SK-N-SH (cell line): ENCODE measurements at regions not wholly inside any gene's neighbourhood (a gene's known extent, or its start where the extent isn't known, plus 50 kb on each side); places are given as distances from the start of the nearest gene placed in this dataset.

Experiments used
- CTCF ChIA-PET: fragments of 300-600, 350-600 bp; formaldehyde crosslinking; extraction: SDS; loops from one replicate; lab custom pipeline; 2021; lab: Yijun Ruan, JAX
- POLR2A ChIA-PET: fragments of 350-600 bp; sonication (Branson Sonifier 250); formaldehyde crosslinking; extraction: SDS; loops from one replicate; lab custom pipeline; 2020; ENCODE audit warnings: antibody characterized with exemption, inconsistent platforms; lab: Yijun Ruan, JAX
- DNase-seq: peaks from one replicate; pipeline ENCODE4 v3.0.0; 2012
- H2AFZ ChIP-seq: fragments of 200-600 bp; sonication (generic); 2 replicates; pipeline ENCODE4 v1.8.1; 2016; ENCODE audit warnings: antibody characterized with exemption, mild to moderate bottlenecking, low read depth
- H3F3A ChIP-seq: fragments of 200-600 bp; sonication (generic); replicated peaks from 2 replicates; pipeline ENCODE3; 2016; ENCODE audit warnings: antibody characterized with exemption, mild to moderate bottlenecking; ENCODE audit not compliant: insufficient read depth
- H3K27ac ChIP-seq, 2 experiments: fragments of 200-500 bp in 1 of 2; fragments of 200-600 bp in 1 of 2; sonication (Bioruptor generic) in 1 of 2; sonication (generic), shearing (Covaris generic) in 1 of 2; 2 replicates each; pipeline versions ENCODE4 v1.5.1 to v1.6.1; 2014 to 2016; ENCODE audit warnings: low read depth in 2 of 2, inconsistent platforms in 1 of 2, low read length in 1 of 2, mild to moderate bottlenecking in 1 of 2, mixed read lengths in 1 of 2
- H3K27me3 ChIP-seq: fragments of 200-600 bp; sonication (generic), shearing (Covaris generic); 2 replicates; pipeline ENCODE4 v1.6.1; 2016; ENCODE audit warnings: mixed run types; ENCODE audit not compliant: insufficient read depth
- H3K36me3 ChIP-seq, 2 experiments: fragments of 200-500 bp in 1 of 2; fragments of 200-600 bp in 1 of 2; sonication (Bioruptor generic) in 1 of 2; sonication (generic) in 1 of 2; replicated peaks in 1 of 2; 2 replicates each; pipeline versions ENCODE3 to v1.5.1; 2014 to 2016; ENCODE audit warnings: low read length in 1 of 2, mild to moderate bottlenecking in 1 of 2; ENCODE audit not compliant: insufficient read depth in 2 of 2, control insufficient read depth in 1 of 2
- H3K4me1 ChIP-seq, 2 experiments: fragments of 200-500 bp in 1 of 2; fragments of 200-600 bp in 1 of 2; sonication (Bioruptor generic) in 1 of 2; sonication (generic), shearing (Covaris generic) in 1 of 2; 2 replicates each; pipeline versions ENCODE4 v1.5.1 to v1.6.1; 2014 to 2016; ENCODE audit warnings: low read depth in 1 of 2, low read length in 1 of 2, mixed run types in 1 of 2; ENCODE audit not compliant: insufficient read depth in 2 of 2, control insufficient read depth in 1 of 2
- H3K4me2 ChIP-seq: fragments of 200-600 bp; sonication (generic), shearing (Covaris generic); 2 replicates; pipeline ENCODE4 v1.6.1; 2017; ENCODE audit warnings: mixed run types
- H3K4me3 ChIP-seq, 2 experiments: fragments of 200-500 bp in 1 of 2; fragments of 200-600 bp in 1 of 2; sonication (Bioruptor generic) in 1 of 2; sonication (generic), shearing (Covaris generic) in 1 of 2; 2 replicates each; pipeline versions ENCODE4 v1.5.1 to v1.8.1; 2014 to 2016; ENCODE audit warnings: low read depth in 2 of 2, inconsistent platforms in 1 of 2, low read length in 1 of 2, mild to moderate bottlenecking in 1 of 2, mixed read lengths in 1 of 2, moderate library complexity in 1 of 2
- H3K79me2 ChIP-seq: fragments of 200-600 bp; sonication (generic); 2 replicates; pipeline ENCODE4 v1.8.1; 2017; ENCODE audit warnings: mild to moderate bottlenecking; ENCODE audit not compliant: insufficient read depth
- H3K9ac ChIP-seq: fragments of 200-600 bp; sonication (generic); 2 replicates; pipeline ENCODE4 v1.6.1; 2017; ENCODE audit warnings: mixed run types
- H3K9me2 ChIP-seq: fragments of 200-600 bp; sonication (generic); 2 replicates; pipeline ENCODE4 v1.6.1; 2017; ENCODE audit warnings: mixed run types
- H3K9me3 ChIP-seq: fragments of 200-600 bp; sonication (generic); 2 replicates; pipeline ENCODE4 v1.6.1; 2017; ENCODE audit warnings: mixed run types, mild to moderate bottlenecking, moderate library complexity
- H4K20me1 ChIP-seq: fragments of 200-600 bp; sonication (generic); 2 replicates; pipeline ENCODE4 v1.6.1; 2017; ENCODE audit warnings: mild to moderate bottlenecking, mixed run types; ENCODE audit not compliant: insufficient read depth
- EZH2phosphoT487 ChIP-seq: fragments of 200-600 bp; sonication (generic); IDR thresholded peaks from 2 replicates; pipeline ENCODE4 v1.6.1; 2017; ENCODE audit warnings: low read depth, mixed run types, mild to moderate bottlenecking, antibody characterized with exemption, moderate library complexity, borderline replicate concordance
- FOXJ3 ChIP-seq: sonication (generic); formaldehyde crosslinking; IDR thresholded peaks from 2 replicates; pipeline ENCODE4 v1.5.1; 2020; ENCODE audit warnings: mild to moderate bottlenecking, missing genetic modification reagents
- FOXM1 ChIP-seq: IDR thresholded peaks from 2 replicates; pipeline ENCODE4 v1.4.0; 2012; ENCODE audit warnings: low read depth, mild to moderate bottlenecking
- GABPA ChIP-seq: IDR thresholded peaks from 2 replicates; pipeline ENCODE4 v1.4.0; 2012; ENCODE audit warnings: low read depth, mild to moderate bottlenecking
- GATA2 ChIP-seq: sonication (generic); formaldehyde crosslinking; IDR thresholded peaks from 2 replicates; pipeline ENCODE4 v1.5.0; 2020; ENCODE audit warnings: mild to moderate bottlenecking, missing genetic modification reagents
- MXI1 ChIP-seq: IDR thresholded peaks from 2 replicates; pipeline ENCODE4 v1.6.1; 2012; ENCODE audit warnings: mild to moderate bottlenecking, low read depth, low read length, improper control_type of control experiment
- NFIC ChIP-seq: IDR thresholded peaks from 2 replicates; pipeline ENCODE4 v1.4.0; 2012; ENCODE audit warnings: borderline replicate concordance
- WGBS: methylation state at CpG from one replicate; pipeline ENCODE4 v1.1.6; 2017; ENCODE audit warnings: low lambda C conversion rate; 5-methylcytosine and 5-hydroxymethylcytosine counted together
- TF ChIP-seq, protein P1 (sequence below): IDR thresholded peaks from 2 replicates; pipeline ENCODE4; 2012
- TF ChIP-seq, protein P2 (sequence below): fragments of 150-350 bp; IDR thresholded peaks from 2 replicates; pipeline ENCODE4 v1.6.1; 2016; ENCODE audit warnings: mild to moderate bottlenecking, low read depth, low read length

DNA sequence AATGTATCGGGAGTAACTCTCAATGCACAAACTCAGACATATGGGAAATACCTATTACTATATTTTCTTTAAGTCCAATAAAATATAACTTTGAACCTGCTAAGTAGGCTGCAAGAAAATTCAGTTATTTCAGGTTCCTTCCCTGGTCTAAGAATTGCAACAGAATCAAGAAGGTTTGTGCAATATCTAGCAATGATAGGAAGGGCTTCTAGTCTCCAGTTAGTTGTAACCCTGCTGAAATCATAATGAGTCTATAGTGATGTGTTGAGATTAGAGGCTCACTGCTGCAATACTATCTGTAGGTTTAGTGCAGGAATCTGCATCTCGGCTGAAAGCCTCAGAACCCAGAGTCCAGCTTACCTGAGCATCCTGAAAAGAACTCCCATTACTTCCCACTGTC lies 110.5 kb downstream of the PMP22 start:
- no peaks in the 10 kb centered on the region for H3K4me1 ChIP-seq
- CTCF ChIA-PET, result interaction anchor here (1.6 to 3.9 kb wide), 2 partner anchors 9 to 15 kb away, joined by 4 to 27 read pairs; no protein-coding TSS in a partner anchor
- no peak for TF ChIP-seq EZH2phosphoT487
- TF ChIP-seq, protein P1, sequence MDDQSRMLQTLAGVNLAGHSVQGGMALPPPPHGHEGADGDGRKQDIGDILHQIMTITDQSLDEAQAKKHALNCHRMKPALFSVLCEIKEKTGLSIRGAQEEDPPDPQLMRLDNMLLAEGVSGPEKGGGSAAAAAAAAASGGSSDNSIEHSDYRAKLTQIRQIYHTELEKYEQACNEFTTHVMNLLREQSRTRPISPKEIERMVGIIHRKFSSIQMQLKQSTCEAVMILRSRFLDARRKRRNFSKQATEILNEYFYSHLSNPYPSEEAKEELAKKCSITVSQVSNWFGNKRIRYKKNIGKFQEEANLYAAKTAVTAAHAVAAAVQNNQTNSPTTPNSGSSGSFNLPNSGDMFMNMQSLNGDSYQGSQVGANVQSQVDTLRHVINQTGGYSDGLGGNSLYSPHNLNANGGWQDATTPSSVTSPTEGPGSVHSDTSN, result no peak
- TF ChIP-seq GATA2 (CRISPR knock-in tag), result no peak
- TF ChIP-seq MXI1, result no peak
- no peak for TF ChIP-seq GABPA
- no peak for TF ChIP-seq FOXJ3 (CRISPR knock-in tag)
- POLR2A ChIA-PET, result no interaction called here
- H3K9me3 ChIP-seq, result no peaks in the 10 kb centered on the region
- H4K20me1 ChIP-seq, result no peaks in the 10 kb centered on the region
- no peaks in the 10 kb centered on the region for H3K36me3 ChIP-seq
- peaks cover 15% of the 10 kb centered on the region; the same call in 1 of the 2 replicates for H3K27me3 ChIP-seq
- no peak overlapping the region for H3K9ac ChIP-seq
- H2AFZ ChIP-seq, result no peak overlapping the region
- no peak overlapping the region for H3K4me2 ChIP-seq
- no peak for DNase-seq
- no peak overlapping the region for H3K4me3 ChIP-seq
- 14% methylated on average over 2 of the region's 2 CpGs for WGBS
- H3F3A ChIP-seq, result no peaks in the 10 kb centered on the region
- H3K9me2 ChIP-seq, result no peaks in the 10 kb centered on the region
- no peak overlapping the region for H3K27ac ChIP-seq
- no peaks in the 10 kb centered on the region for H3K79me2 ChIP-seq

DNA sequence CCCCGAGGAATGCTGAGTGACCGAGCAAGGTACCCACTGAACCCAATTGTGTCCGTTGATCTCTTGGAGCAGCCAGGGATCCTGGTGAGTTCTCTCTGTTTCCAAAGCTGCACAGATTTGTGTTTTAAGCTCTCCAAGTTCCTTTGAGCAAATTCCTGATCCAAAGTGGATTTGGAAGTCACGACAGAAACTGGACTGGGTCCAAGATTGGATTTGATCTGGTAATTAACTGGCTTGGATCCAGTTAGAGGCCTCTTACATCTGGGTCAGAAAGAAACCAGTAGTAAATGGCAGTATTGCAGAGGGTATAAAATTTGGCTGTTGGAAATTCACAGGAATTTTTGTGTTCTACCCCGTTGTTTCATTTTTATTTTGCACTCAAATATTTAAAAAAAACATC lies 119.5 kb downstream of the PMP22 start:
- no peaks in the 10 kb centered on the region for H3K9me3 ChIP-seq
- ChIA-PET POLR2A (no interaction called here), CTCF (interaction anchor here (2.7 kb wide), 1 partner anchor 12 kb away, joined by 8 read pairs; no protein-coding TSS in a partner anchor)
- H3K9ac ChIP-seq, result no peak overlapping the region
- H3K27me3 ChIP-seq, result no peaks in the 10 kb centered on the region
- no peak overlapping the region for H2AFZ ChIP-seq
- H3K4me3 ChIP-seq, result no peak overlapping the region
- no peaks in the 10 kb centered on the region for H3K36me3 ChIP-seq
- no peak overlapping the region for H3K27ac ChIP-seq
- no peak for DNase-seq
- no peak overlapping the region for H3K4me2 ChIP-seq
- H3K4me1 ChIP-seq, result no peaks in the 10 kb centered on the region
- H3K79me2 ChIP-seq, result no peaks in the 10 kb centered on the region
- H3K9me2 ChIP-seq, result no peaks in the 10 kb centered on the region
- no peak for TF ChIP-seq NFIC
- 23% methylated on average over 5 of the region's 5 CpGs for WGBS
- H3F3A ChIP-seq, result no peaks in the 10 kb centered on the region
- no peaks in the 10 kb centered on the region for H4K20me1 ChIP-seq

DNA sequence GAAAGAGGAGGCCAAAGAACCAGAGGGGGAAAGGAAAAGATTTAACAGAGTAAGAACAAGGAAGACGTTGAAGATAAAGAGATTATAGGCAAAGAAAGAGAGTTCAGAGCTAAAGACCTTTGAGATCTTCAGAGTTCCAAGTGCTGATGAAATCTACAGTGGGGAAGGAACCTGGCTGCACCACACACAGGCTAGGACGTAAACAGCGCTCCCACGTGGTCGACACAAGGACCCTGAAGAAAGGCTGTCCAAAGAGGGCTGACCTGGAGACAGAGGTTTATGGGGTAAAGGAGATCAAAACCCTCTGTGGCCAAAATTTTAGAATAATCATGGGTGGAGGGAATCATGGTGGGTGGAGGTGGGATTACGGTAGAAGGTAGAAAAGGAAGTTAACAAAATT lies 121.6 kb downstream of the PMP22 start:
- Histone ChIP-seq H3K27me3 (no peaks in the 10 kb centered on the region), H3K9ac (no peak overlapping the region), H3F3A (no peaks in the 10 kb centered on the region), H3K4me1 (no peaks in the 10 kb centered on the region), H3K9me3 (no peaks in the 10 kb centered on the region), H3K4me2 (no peak overlapping the region), H4K20me1 (no peaks in the 10 kb centered on the region), H3K27ac (no peak overlapping the region), H3K4me3 (no peak overlapping the region), H3K9me2 (no peaks in the 10 kb centered on the region)
- no peak for DNase-seq
- POLR2A ChIA-PET, result no interaction called here
- WGBS, result 50% methylated on average over 6 of the region's 6 CpGs
- no peak for TF ChIP-seq FOXM1
- TF ChIP-seq, protein P2, sequence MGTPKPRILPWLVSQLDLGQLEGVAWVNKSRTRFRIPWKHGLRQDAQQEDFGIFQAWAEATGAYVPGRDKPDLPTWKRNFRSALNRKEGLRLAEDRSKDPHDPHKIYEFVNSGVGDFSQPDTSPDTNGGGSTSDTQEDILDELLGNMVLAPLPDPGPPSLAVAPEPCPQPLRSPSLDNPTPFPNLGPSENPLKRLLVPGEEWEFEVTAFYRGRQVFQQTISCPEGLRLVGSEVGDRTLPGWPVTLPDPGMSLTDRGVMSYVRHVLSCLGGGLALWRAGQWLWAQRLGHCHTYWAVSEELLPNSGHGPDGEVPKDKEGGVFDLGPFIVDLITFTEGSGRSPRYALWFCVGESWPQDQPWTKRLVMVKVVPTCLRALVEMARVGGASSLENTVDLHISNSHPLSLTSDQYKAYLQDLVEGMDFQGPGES, result no peak
- TF ChIP-seq, all 33 proteins: peak for 0
- H2AFZ ChIP-seq, result no peak overlapping the region
- H3K36me3 ChIP-seq, result no peaks in the 10 kb centered on the region
- CTCF ChIA-PET, result no interaction called here
- no peaks in the 10 kb centered on the region for H3K79me2 ChIP-seq
